Stimulated activated CD4-positive, alpha-beta T cell treated with anti-CD3 and anti-CD28 coated beads, Interleukin-4, amount 100 ng/mL, for 24 hours (primary cell): ENCODE measurements at regions not wholly inside any gene's neighbourhood (a gene's known extent, or its start where the extent isn't known, plus 50 kb on each side); places are given as distances from the start of the nearest gene placed in this dataset.

ENCODE experiments used
- DNase-seq: peaks from one replicate; pipeline ENCODE4 v3.0.0-alpha.2; 2020

GRCh38 chr15:53462651-53463050, 296.8 kb downstream of the WDR72 start:
- DNase-seq, result no peak

GRCh38 chr15:53461677-53462076, 297.8 kb downstream of the WDR72 start:
- no peak for DNase-seq

- no peak for DNase-seq
Measured at GRCh38 chr15:53458736-53459135, 300.7 kb downstream of the WDR72 start.

GRCh38 chr15:53457479-53457878, 302.0 kb downstream of the WDR72 start:
- DNase-seq, result no peak

- no peak for DNase-seq
Measured at GRCh38 chr15:53454843-53455721, 304.4 kb downstream of the WDR72 start.

- DNase-seq, result no peak
Measured at GRCh38 chr15:53454535-53454842, 305.0 kb downstream of the WDR72 start.

GRCh38 chr15:53453253-53454105, 306.0 kb downstream of the WDR72 start:
- DNase-seq, result no peak

GRCh38 chr15:53448232-53449015, 311.0 kb downstream of the WDR72 start:
- no peak for DNase-seq

- no peak for DNase-seq
Measured at GRCh38 chr15:53447742-53448141, 311.7 kb downstream of the WDR72 start.

- no peak for DNase-seq
Measured at GRCh38 chr15:53447053-53447574, 312.3 kb downstream of the WDR72 start.

- DNase-seq, result no peak
Measured at GRCh38 chr15:53446376-53446775, 313.1 kb downstream of the WDR72 start.

- DNase-seq, result no peak
Measured at GRCh38 chr15:53445531-53445930, 313.9 kb downstream of the WDR72 start.

GRCh38 chr15:53437985-53438841, 321.2 kb downstream of the WDR72 start:
- DNase-seq, result no peak

GRCh38 chr15:53437366-53437765, 322.1 kb downstream of the WDR72 start:
- no peak for DNase-seq

GRCh38 chr15:53434174-53434678, 325.2 kb downstream of the WDR72 start:
- DNase-seq, result no peak

GRCh38 chr15:53416219-53416940, 343.1 kb downstream of the WDR72 start:
- no peak for DNase-seq

- no peak for DNase-seq
Measured at GRCh38 chr15:53414167-53414566, 345.3 kb downstream of the WDR72 start.

GRCh38 chr15:53412542-53412941, 346.9 kb downstream of the WDR72 start:
- no peak for DNase-seq

- no peak for DNase-seq
Measured at GRCh38 chr15:53404930-53405493, 354.5 kb downstream of the WDR72 start.

GRCh38 chr15:53401503-53401902, 358.0 kb downstream of the WDR72 start:
- DNase-seq, result no peak

GRCh38 chr15:53400986-53401385, 358.5 kb downstream of the WDR72 start:
- DNase-seq, result no peak
